SIG-M5 treated with dmso at 0.1 percent for 504 hours (cell line): ENCODE measurements at regions not wholly inside any gene's neighbourhood (a gene's known extent, or its start where the extent isn't known, plus 50 kb on each side); places are given as distances from the start of the nearest gene placed in this dataset.
"Not testable (repeated sequence)": the region's sequence is repeated elsewhere in the genome, so short reads cannot be mapped to it uniquely, and the experiment has no call there.

Source experiments
- DNase-seq: peaks from one replicate; lab custom pipeline; 2025; ENCODE audit not compliant: unreplicated experiment; lab: John Stamatoyannopoulos, UW

- no peak for DNase-seq
Measured at GRCh38 chr11:34001557-34002064, 49.9 kb upstream of the CAPRIN1 start.

- no peak for DNase-seq
Measured at GRCh38 chr11:33999393-33999792, 52.1 kb upstream of the CAPRIN1 start.

- DNase-seq = no peak
Measured at GRCh38 chr11:33997584-33998251, 53.8 kb upstream of the CAPRIN1 start.

GRCh38 chr11:33996498-33997454 is 54.8 kb upstream of the CAPRIN1 start:
- peak; percentile 68 for DNase-seq

GRCh38 chr11:33994937-33995336 is 56.6 kb upstream of the CAPRIN1 start:
- DNase-seq = no peak

- DNase-seq = not testable (repeated sequence)
Measured at GRCh38 chr11:33991136-33991535, 60.4 kb upstream of the CAPRIN1 start.

- DNase-seq = not testable (repeated sequence)
Measured at GRCh38 chr11:33990131-33990530, 61.4 kb upstream of the CAPRIN1 start.

- no peak for DNase-seq
Measured at GRCh38 chr11:33989461-33989860, 62.1 kb upstream of the CAPRIN1 start.

GRCh38 chr11:33988586-33989370 is 62.8 kb upstream of the CAPRIN1 start:
- DNase-seq = no peak

- DNase-seq = peak; percentile 70
Measured at GRCh38 chr11:33987975-33988580, 63.5 kb upstream of the CAPRIN1 start.

GRCh38 chr11:33987545-33987944 is 64.0 kb upstream of the CAPRIN1 start:
- no peak for DNase-seq

GRCh38 chr11:33986597-33987501 is 64.7 kb upstream of the CAPRIN1 start:
- DNase-seq = not testable (repeated sequence)

GRCh38 chr11:33984682-33985389 is 66.7 kb upstream of the CAPRIN1 start:
- peak; percentile 33 for DNase-seq

GRCh38 chr11:33982661-33983060 is 68.9 kb upstream of the CAPRIN1 start:
- DNase-seq = peak; percentile 38

GRCh38 chr11:33980897-33981296 is 70.6 kb upstream of the CAPRIN1 start:
- DNase-seq = no peak

GRCh38 chr11:33978376-33978775 is 73.2 kb upstream of the CAPRIN1 start:
- no peak for DNase-seq

- DNase-seq = no peak
Measured at GRCh38 chr11:33977676-33978075, 73.9 kb upstream of the CAPRIN1 start.

- DNase-seq = no peak
Measured at GRCh38 chr11:33976495-33977199, 74.9 kb upstream of the CAPRIN1 start.
